ENCODE measurements at regions not wholly inside any gene's neighbourhood (a gene's known extent, or its start where the extent isn't known, plus 50 kb on each side); places are given as distances from the start of the nearest gene placed in this dataset.

GRCh38 chr12:115473257-115473956 lies 789.4 kb upstream of the TBX3 start:
- H3K27me3 ChIP-seq, result no peaks in the 10 kb centered on the region
- intact Hi-C loops (cut with DNase I; ENCODE audit: low total_unique reads), result no loop called here
- DNase-seq, result no peak
- no peaks in the 10 kb centered on the region for H3K9me3 ChIP-seq
- no peak overlapping the region for H3K4me3 ChIP-seq
- TF ChIP-seq POLR2A (IDR thresholded peaks at IDR 0.05) (no peak), CTCF (IDR thresholded peaks at IDR 0.05) (no peak), POLR2AphosphoS5 (IDR thresholded peaks at IDR 0.05) (no peak), EP300 (IDR thresholded peaks at IDR 0.05; ENCODE audit: low read depth) (no peak)
- H3K27ac ChIP-seq, result no peak overlapping the region
- H3K36me3 ChIP-seq, result no peaks in the 10 kb centered on the region
- no peaks in the 10 kb centered on the region for H3K4me1 ChIP-seq
- 49 to 78% methylated on average over 4 to 7 of the region's 7 CpGs for WGBS, 2 donors (ENCODE audit: low coverage in 1 of 2)
- in situ Hi-C loops (cut with MboI; ENCODE audit: low pct_ligation_motif_present in 1 of 4, low pct_unique_long_range_greater_than_20kb in 1 of 4, low sequenced_read_pairs in 3 of 4), result no loop called here

- in situ Hi-C loops (cut with MboI; ENCODE audit: low pct_ligation_motif_present in 1 of 4, low pct_unique_long_range_greater_than_20kb in 1 of 4, low sequenced_read_pairs in 3 of 4), result no loop called here
- no peak for DNase-seq
These were observed 788.9 kb upstream of the TBX3 start for GRCh38 chr12:115472852-115473251.

GRCh38 chr12:115470977-115471376 lies 787.0 kb upstream of the TBX3 start:
- H3K36me3 ChIP-seq, result no peaks in the 10 kb centered on the region
- no peaks in the 10 kb centered on the region for H3K27me3 ChIP-seq
- no peaks in the 10 kb centered on the region for H3K9me3 ChIP-seq
- no peak overlapping the region for H3K27ac ChIP-seq
- H3K4me3 ChIP-seq, result no peak overlapping the region
- in situ Hi-C loops (cut with MboI; ENCODE audit: low pct_ligation_motif_present in 1 of 4, low pct_unique_long_range_greater_than_20kb in 1 of 4, low sequenced_read_pairs in 3 of 4) (no loop called here), intact Hi-C loops (cut with DNase I; ENCODE audit: low total_unique reads) (no loop called here)
- no peak for DNase-seq
- TF ChIP-seq POLR2A (IDR thresholded peaks at IDR 0.05), result no peak
- TF ChIP-seq POLR2AphosphoS5 (IDR thresholded peaks at IDR 0.05), result no peak
- TF ChIP-seq EP300 (IDR thresholded peaks at IDR 0.05; ENCODE audit: low read depth), result no peak
- TF ChIP-seq CTCF (IDR thresholded peaks at IDR 0.05), result no peak
- no peaks in the 10 kb centered on the region for H3K4me1 ChIP-seq
- 40 to 88% methylated on average over 1 to 4 of the region's 4 CpGs for WGBS, 2 donors (ENCODE audit: low coverage in 1 of 2)

More at GRCh38 chr12:115472852-115473251, 788.9 kb upstream of the TBX3 start:
- TF ChIP-seq EP300 (IDR thresholded peaks at IDR 0.05; ENCODE audit: low read depth) (no peak), POLR2AphosphoS5 (IDR thresholded peaks at IDR 0.05) (no peak), CTCF (IDR thresholded peaks at IDR 0.05) (no peak), POLR2A (IDR thresholded peaks at IDR 0.05) (no peak)
- no peaks in the 10 kb centered on the region for H3K9me3 ChIP-seq
- no peaks in the 10 kb centered on the region for H3K36me3 ChIP-seq
- no peaks in the 10 kb centered on the region for H3K27me3 ChIP-seq
- no peak overlapping the region for H3K27ac ChIP-seq
- no peaks in the 10 kb centered on the region for H3K4me1 ChIP-seq
- no peak overlapping the region for H3K4me3 ChIP-seq
- 60 to 81% methylated on average over 1 to 4 of the region's 4 CpGs for WGBS, 2 donors (ENCODE audit: low coverage in 1 of 2)
- intact Hi-C loops (cut with DNase I; ENCODE audit: low total_unique reads), result no loop called here

GRCh38 chr12:115470526-115470925 lies 786.6 kb upstream of the TBX3 start:
- no peaks in the 10 kb centered on the region for H3K4me1 ChIP-seq
- TF ChIP-seq POLR2A (IDR thresholded peaks at IDR 0.05), result no peak
- TF ChIP-seq POLR2AphosphoS5 (IDR thresholded peaks at IDR 0.05), result no peak
- TF ChIP-seq CTCF (IDR thresholded peaks at IDR 0.05), result no peak
- no peak for TF ChIP-seq EP300 (IDR thresholded peaks at IDR 0.05; ENCODE audit: low read depth)
- H3K9me3 ChIP-seq, result no peaks in the 10 kb centered on the region
- WGBS, 2 donors (ENCODE audit: low coverage in 1 of 2), result 80 to 100% methylated on average over 1 to 11 of the region's 11 CpGs
- no peaks in the 10 kb centered on the region for H3K36me3 ChIP-seq
- intact Hi-C loops (cut with DNase I; ENCODE audit: low total_unique reads), result no loop called here
- no peaks in the 10 kb centered on the region for H3K27me3 ChIP-seq
- H3K4me3 ChIP-seq, result no peak overlapping the region
- no peak overlapping the region for H3K27ac ChIP-seq
- in situ Hi-C loops (cut with MboI; ENCODE audit: low pct_ligation_motif_present in 1 of 4, low pct_unique_long_range_greater_than_20kb in 1 of 4, low sequenced_read_pairs in 3 of 4), result no loop called here
- no peak for DNase-seq
